CD4-positive, CD25-positive, alpha-beta regulatory T cell (primary cell): ENCODE measurements at regions not wholly inside any gene's neighbourhood (a gene's known extent, or its start where the extent isn't known, plus 50 kb on each side); places are given as distances from the start of the nearest gene placed in this dataset.

ENCODE experiments used
- ATAC-seq, 2 donors: fragments of 150-1000 bp; cut with Tn5 transposase; one replicate each; pipeline ENCODE4 v1.10.0; 2021; ENCODE audit warnings: low read depth in 2 of 2, moderate number of reproducible peaks in 2 of 2, moderate library complexity in 1 of 2
- DNase-seq, 3 donors: peaks; one replicate each; pipeline versions ENCODE4 v3.0.0 to v3.0.0-alpha.2; 2012 to 2022; ENCODE audit warnings: mixed read lengths in 1 of 3
- H3K27ac ChIP-seq: one replicate; pipeline ENCODE4 v1.7.0; 2013; ENCODE audit warnings: mild to moderate bottlenecking, low read length; ENCODE audit not compliant: insufficient read depth, poor library complexity, severe bottlenecking
- H3K27me3 ChIP-seq: one replicate; pipeline ENCODE4 v1.7.0; 2013; ENCODE audit warnings: low read length; ENCODE audit not compliant: control insufficient read depth, insufficient read depth
- H3K36me3 ChIP-seq: one replicate; pipeline ENCODE4 v1.7.0; 2013; ENCODE audit warnings: mild to moderate bottlenecking, low read length, moderate library complexity; ENCODE audit not compliant: control insufficient read depth, insufficient read depth
- H3K4me1 ChIP-seq: 2 replicates; pipeline ENCODE4 v1.7.0; 2013; ENCODE audit warnings: mild to moderate bottlenecking, low read length; ENCODE audit not compliant: insufficient read depth, control insufficient read depth, poor library complexity, severe bottlenecking
- H3K4me3 ChIP-seq: one replicate; pipeline ENCODE4 v1.7.0; 2013; ENCODE audit warnings: low read depth, mild to moderate bottlenecking, low read length, moderate library complexity
- H3K9me3 ChIP-seq, 2 experiments: 1 replicate in 1 of 2; 2 replicates in 1 of 2; pipeline ENCODE4 v1.7.0; 2013; ENCODE audit warnings: low read length in 2 of 2, mild to moderate bottlenecking in 1 of 2, moderate library complexity in 1 of 2; ENCODE audit not compliant: control insufficient read depth in 2 of 2
- H3K27ac Mint-ChIP-seq, 3 donors: one replicate each; pipeline ENCODE4 v1.8.0; 2020 to 2022; ENCODE audit warnings: mild to moderate bottlenecking in 3 of 3, mixed read lengths in 3 of 3, moderate library complexity in 2 of 3
- H3K27me3 Mint-ChIP-seq: one replicate; pipeline ENCODE4 v1.8.0; 2022; ENCODE audit warnings: mild to moderate bottlenecking, mixed read lengths
- H3K36me3 Mint-ChIP-seq: one replicate; pipeline ENCODE4 v1.8.0; 2020; ENCODE audit warnings: mixed read lengths
- H3K4me1 Mint-ChIP-seq, 4 donors: one replicate each; pipeline ENCODE4 v1.8.0; 2020 to 2022; ENCODE audit warnings: mixed read lengths in 4 of 4, mild to moderate bottlenecking in 1 of 4
- H3K4me3 Mint-ChIP-seq, 4 donors: one replicate each; pipeline ENCODE4 v1.8.0; 2020 to 2022; ENCODE audit warnings: mild to moderate bottlenecking in 4 of 4, mixed read lengths in 4 of 4, moderate library complexity in 3 of 4
- H3K9me3 Mint-ChIP-seq, 7 donors: one replicate each; pipeline ENCODE4 v1.8.0; 2020 to 2022; ENCODE audit warnings: mixed read lengths in 7 of 7, mild to moderate bottlenecking in 3 of 7, moderate library complexity in 2 of 7

GRCh38 chr17:13113821-13114525, 96.1 kb upstream of the ELAC2 start:
- Mint-ChIP-seq H3K4me1 (no peaks in the 10 kb centered on the region), H3K4me3 (no peak overlapping the region), H3K27me3 (peaks cover 4% of the 10 kb centered on the region), H3K9me3 (no peaks in the 10 kb centered on the region), H3K36me3 (no peaks in the 10 kb centered on the region), H3K27ac (no peak overlapping the region)
- DNase-seq (no peak), ATAC-seq (no peak)
- no peaks in the 10 kb centered on the region for H3K36me3 ChIP-seq
- H3K27me3 ChIP-seq, result no peaks in the 10 kb centered on the region
- H3K27ac ChIP-seq, result no peak overlapping the region
- H3K4me1 ChIP-seq, result no peaks in the 10 kb centered on the region
- no peaks in the 10 kb centered on the region for H3K9me3 ChIP-seq
- no peak overlapping the region for H3K4me3 ChIP-seq

- Histone ChIP-seq H3K9me3 (no peaks in the 10 kb centered on the region), H3K27me3 (no peaks in the 10 kb centered on the region), H3K4me3 (no peak overlapping the region), H3K27ac (no peak overlapping the region), H3K36me3 (no peaks in the 10 kb centered on the region), H3K4me1 (no peaks in the 10 kb centered on the region)
- Mint-ChIP-seq H3K36me3 (no peaks in the 10 kb centered on the region), H3K4me1 (no peaks in the 10 kb centered on the region), H3K4me3 (no peak overlapping the region), H3K9me3 (peaks cover 0 to 3% (median under 1%) of the 10 kb centered on the region in 7 donors), H3K27me3 (no peaks in the 10 kb centered on the region), H3K27ac (no peak overlapping the region)
- DNase-seq (no peak), ATAC-seq (no peak)
Observed at GRCh38 chr17:13107676-13108235, 89.9 kb upstream of the ELAC2 start.

- H3K36me3 Mint-ChIP-seq, result no peaks in the 10 kb centered on the region
- H3K4me3 ChIP-seq, result no peak overlapping the region
- ATAC-seq (no peak), DNase-seq (no peak)
- H3K27ac Mint-ChIP-seq, result no peak overlapping the region
- peaks cover 0 to 10% (median 5%) of the 10 kb centered on the region in 7 donors for H3K9me3 Mint-ChIP-seq
- peaks cover 0 to 5% of the 10 kb centered on the region in 2 experiments for H3K9me3 ChIP-seq
- H3K27me3 ChIP-seq, result no peaks in the 10 kb centered on the region
- no peaks in the 10 kb centered on the region for H3K36me3 ChIP-seq
- no peaks in the 10 kb centered on the region for H3K27me3 Mint-ChIP-seq
- H3K4me1 Mint-ChIP-seq, result no peaks in the 10 kb centered on the region
- H3K27ac ChIP-seq, result no peak overlapping the region
- H3K4me1 ChIP-seq, result no peaks in the 10 kb centered on the region
- no peak overlapping the region for H3K4me3 Mint-ChIP-seq
Observed at GRCh38 chr17:13106171-13106570, 88.3 kb upstream of the ELAC2 start.

GRCh38 chr17:13104576-13104975, 86.7 kb upstream of the ELAC2 start:
- Mint-ChIP-seq H3K36me3 (no peaks in the 10 kb centered on the region), H3K27me3 (no peaks in the 10 kb centered on the region), H3K4me1 (no peaks in the 10 kb centered on the region), H3K27ac (no peak overlapping the region), H3K9me3 (peaks cover 0 to 10% (median 5%) of the 10 kb centered on the region in 7 donors), H3K4me3 (no peak overlapping the region)
- Histone ChIP-seq H3K27ac (no peak overlapping the region), H3K36me3 (no peaks in the 10 kb centered on the region), H3K27me3 (no peaks in the 10 kb centered on the region), H3K9me3 (peaks cover 0 to 5% of the 10 kb centered on the region in 2 experiments), H3K4me3 (no peak overlapping the region), H3K4me1 (no peaks in the 10 kb centered on the region)
- ATAC-seq (no peak), DNase-seq (no peak)

GRCh38 chr17:13102477-13102876, 84.7 kb upstream of the ELAC2 start:
- no peaks in the 10 kb centered on the region for H3K36me3 Mint-ChIP-seq
- no peaks in the 10 kb centered on the region for H3K4me1 Mint-ChIP-seq
- no peak overlapping the region for H3K4me3 ChIP-seq
- H3K27me3 ChIP-seq, result no peaks in the 10 kb centered on the region
- H3K9me3 ChIP-seq, result peaks cover 0 to 5% of the 10 kb centered on the region in 2 experiments
- no peak overlapping the region for H3K27ac ChIP-seq
- H3K36me3 ChIP-seq, result no peaks in the 10 kb centered on the region
- ATAC-seq (no peak), DNase-seq (no peak)
- peaks cover 0 to 10% (median 5%) of the 10 kb centered on the region in 7 donors for H3K9me3 Mint-ChIP-seq
- H3K4me3 Mint-ChIP-seq, result no peak overlapping the region
- H3K4me1 ChIP-seq, result no peaks in the 10 kb centered on the region
- H3K27me3 Mint-ChIP-seq, result no peaks in the 10 kb centered on the region
- H3K27ac Mint-ChIP-seq, result no peak overlapping the region

GRCh38 chr17:13099926-13100325, 82.1 kb upstream of the ELAC2 start:
- no peaks in the 10 kb centered on the region for H3K27me3 ChIP-seq
- Mint-ChIP-seq H3K4me3 (no peak overlapping the region), H3K36me3 (no peaks in the 10 kb centered on the region), H3K4me1 (no peaks in the 10 kb centered on the region), H3K27me3 (no peaks in the 10 kb centered on the region), H3K9me3 (peaks cover 0 to 10% (median 5%) of the 10 kb centered on the region in 7 donors), H3K27ac (no peak overlapping the region)
- peaks cover 0 to 5% of the 10 kb centered on the region in 2 experiments for H3K9me3 ChIP-seq
- no peaks in the 10 kb centered on the region for H3K4me1 ChIP-seq
- DNase-seq, result no peak
- no peak for ATAC-seq
- H3K4me3 ChIP-seq, result no peak overlapping the region
- no peaks in the 10 kb centered on the region for H3K36me3 ChIP-seq
- no peak overlapping the region for H3K27ac ChIP-seq

- DNase-seq (no peak), ATAC-seq (no peak)
- Histone ChIP-seq H3K36me3 (no peaks in the 10 kb centered on the region), H3K4me1 (no peaks in the 10 kb centered on the region), H3K27me3 (no peaks in the 10 kb centered on the region), H3K4me3 (no peak overlapping the region), H3K27ac (no peak overlapping the region), H3K9me3 (peaks cover 0 to 5% of the 10 kb centered on the region in 2 experiments)
- Mint-ChIP-seq H3K27ac (no peak overlapping the region), H3K9me3 (peaks cover 0 to 10% (median 5%) of the 10 kb centered on the region in 7 donors), H3K27me3 (no peaks in the 10 kb centered on the region), H3K36me3 (no peaks in the 10 kb centered on the region), H3K4me1 (no peaks in the 10 kb centered on the region), H3K4me3 (no peak overlapping the region)
Observed at GRCh38 chr17:13099089-13099735, 81.4 kb upstream of the ELAC2 start.
